PC-3 (cell line): ENCODE measurements at regions not wholly inside any gene's neighbourhood (a gene's known extent, or its start where the extent isn't known, plus 50 kb on each side); places are given as distances from the start of the nearest gene placed in this dataset.

Experiments
- ATAC-seq: fragments of 200-7000 bp; cut with Tn5 transposase; 2 replicates; pipeline ENCODE4 v1.9.1; 2020; ENCODE audit warnings: mild to moderate bottlenecking, moderate library complexity
- BruUV-seq: library from RNA; stranded (reverse); fragments of 400-500 nt; replicated peaks from 2 replicates; lab custom pipeline; 2021; lab: Mats Ljungman, UMichigan
- CTCF ChIA-PET: fragments of 300-600 bp; sonication (Branson Sonifier 250); formaldehyde crosslinking; loops from one replicate; lab custom pipeline; 2022; ENCODE audit warnings: antibody characterized with exemption; lab: Charles Lee
- POLR2A ChIA-PET: fragments of 300-600 bp; sonication (Branson Sonifier 250); formaldehyde crosslinking; loops from one replicate; lab custom pipeline; 2022; ENCODE audit warnings: antibody characterized with exemption; ENCODE audit not compliant: unreplicated experiment; lab: Charles Lee
- DNase-seq: peaks from one replicate; pipeline ENCODE4 v3.0.0-alpha.2; 2015
- H2AFZ ChIP-seq: fragments of 300-600 bp; sonication (generic); 2 replicates; pipeline ENCODE4 v1.6.0; 2016; ENCODE audit warnings: antibody characterized with exemption, low read length
- H3F3A ChIP-seq: fragments of 300-600 bp; sonication (generic); one replicate; pipeline ENCODE4 v1.6.0; 2017; ENCODE audit warnings: antibody characterized with exemption, low read length, control low read depth, mild to moderate bottlenecking; ENCODE audit not compliant: unreplicated experiment
- H3K27ac ChIP-seq: fragments of 300-600 bp; sonication (generic); 2 replicates; pipeline ENCODE4 v1.5.1; 2016; ENCODE audit warnings: mild to moderate bottlenecking, low read length
- H3K27me3 ChIP-seq: fragments of 300-600 bp; sonication (generic); 2 replicates; pipeline ENCODE4 v1.6.1; 2016; ENCODE audit warnings: low read length, mixed read lengths
- H3K36me3 ChIP-seq: fragments of 300-600 bp; sonication (generic); 2 replicates; pipeline ENCODE4 v1.6.1; 2016; ENCODE audit warnings: low read depth, mixed run types, low read length, mixed read lengths
- H3K4me1 ChIP-seq: fragments of 300-600 bp; sonication (generic); 2 replicates; pipeline ENCODE4 v1.5.1; 2016; ENCODE audit warnings: low read length; ENCODE audit not compliant: insufficient read depth
- H3K4me2 ChIP-seq: fragments of 300-600 bp; sonication (generic); 2 replicates; pipeline ENCODE4 v1.6.0; 2016; ENCODE audit warnings: low read length
- H3K4me3 ChIP-seq: fragments of 300-600 bp; sonication (generic); 2 replicates; pipeline ENCODE4 v1.5.1; 2016; ENCODE audit warnings: mild to moderate bottlenecking, low read length, mixed read lengths
- H3K79me2 ChIP-seq: fragments of 300-600 bp; sonication (generic); 2 replicates; pipeline ENCODE4 v1.6.1; 2017; ENCODE audit warnings: low read length, mixed read lengths
- H3K9ac ChIP-seq: fragments of 300-600 bp; sonication (generic); 2 replicates; pipeline ENCODE4 v1.6.0; 2016; ENCODE audit warnings: mild to moderate bottlenecking, low read length
- H3K9me2 ChIP-seq: fragments of 300-600 bp; sonication (generic); replicated peaks from 2 replicates; pipeline ENCODE4 v1.6.1; 2016; ENCODE audit warnings: mixed run types, low read length, mixed read lengths
- H3K9me3 ChIP-seq: fragments of 300-600 bp; sonication (generic); 2 replicates; pipeline ENCODE4 v1.6.1; 2016; ENCODE audit warnings: low read length, mixed read lengths
- H4K20me1 ChIP-seq: fragments of 300-600 bp; sonication (generic); 2 replicates; pipeline ENCODE4 v1.6.1; 2016; ENCODE audit warnings: low read length, mixed read lengths
- EZH2 ChIP-seq: fragments of 300-600 bp; sonication (generic); IDR thresholded peaks from one replicate; pipeline ENCODE4 v1.6.1; 2017; ENCODE audit warnings: antibody characterized with exemption, mild to moderate bottlenecking, low read length; ENCODE audit not compliant: unreplicated experiment
- EZH2phosphoT487 ChIP-seq: fragments of 300-600 bp; sonication (generic); IDR thresholded peaks from 2 replicates; pipeline ENCODE4 v1.6.1; 2018; ENCODE audit warnings: mild to moderate bottlenecking, antibody characterized with exemption, low read length, borderline replicate concordance
- intact Hi-C: fragments of 100-400 bp; cut with micrococcal nuclease; formaldehyde crosslinking; loops from 2 replicates; pipeline ENCODE4 v1.9.0; 2023
- TF ChIP-seq, protein P1 (sequence below): fragments of 300-600 bp; sonication (generic); conservative IDR thresholded peaks from 2 replicates; pipeline ENCODE4 v1.5.1; 2017; ENCODE audit warnings: antibody characterized with exemption, low read depth, mild to moderate bottlenecking, low read length

DNA sequence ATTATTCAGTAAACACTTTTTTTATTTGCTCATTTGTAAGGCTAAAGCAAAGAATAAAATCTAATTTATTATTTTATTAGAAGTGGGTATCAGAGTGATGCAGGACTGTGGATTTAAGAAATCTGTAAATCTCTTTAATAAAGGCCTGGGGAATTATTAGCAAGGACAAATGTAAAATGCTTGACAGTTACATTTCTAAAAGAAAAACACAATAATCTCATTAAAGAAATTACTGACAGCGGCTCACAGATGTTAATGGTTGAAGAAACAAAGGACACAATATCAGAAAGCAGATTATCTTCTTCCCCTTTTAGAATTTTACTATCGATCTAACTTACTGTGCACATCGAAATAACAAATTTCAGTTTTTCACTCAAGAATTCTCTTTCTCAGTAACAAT lies 262.1 kb upstream of the MEIS2 start:
- H3K4me3 ChIP-seq = no peak overlapping the region
- DNase-seq (no peak), ATAC-seq (no peak)
- H3K4me2 ChIP-seq = no peak overlapping the region
- no peaks in the 10 kb centered on the region for H3K9me2 ChIP-seq
- H3K9ac ChIP-seq = no peak overlapping the region
- TF ChIP-seq EZH2 = no peak
- TF ChIP-seq, protein P1, sequence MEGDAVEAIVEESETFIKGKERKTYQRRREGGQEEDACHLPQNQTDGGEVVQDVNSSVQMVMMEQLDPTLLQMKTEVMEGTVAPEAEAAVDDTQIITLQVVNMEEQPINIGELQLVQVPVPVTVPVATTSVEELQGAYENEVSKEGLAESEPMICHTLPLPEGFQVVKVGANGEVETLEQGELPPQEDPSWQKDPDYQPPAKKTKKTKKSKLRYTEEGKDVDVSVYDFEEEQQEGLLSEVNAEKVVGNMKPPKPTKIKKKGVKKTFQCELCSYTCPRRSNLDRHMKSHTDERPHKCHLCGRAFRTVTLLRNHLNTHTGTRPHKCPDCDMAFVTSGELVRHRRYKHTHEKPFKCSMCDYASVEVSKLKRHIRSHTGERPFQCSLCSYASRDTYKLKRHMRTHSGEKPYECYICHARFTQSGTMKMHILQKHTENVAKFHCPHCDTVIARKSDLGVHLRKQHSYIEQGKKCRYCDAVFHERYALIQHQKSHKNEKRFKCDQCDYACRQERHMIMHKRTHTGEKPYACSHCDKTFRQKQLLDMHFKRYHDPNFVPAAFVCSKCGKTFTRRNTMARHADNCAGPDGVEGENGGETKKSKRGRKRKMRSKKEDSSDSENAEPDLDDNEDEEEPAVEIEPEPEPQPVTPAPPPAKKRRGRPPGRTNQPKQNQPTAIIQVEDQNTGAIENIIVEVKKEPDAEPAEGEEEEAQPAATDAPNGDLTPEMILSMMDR = no peak
- no peak for TF ChIP-seq EZH2phosphoT487
- H3K4me1 ChIP-seq = no peaks in the 10 kb centered on the region
- H3K9me3 ChIP-seq = no peaks in the 10 kb centered on the region
- CTCF ChIA-PET = no interaction called here
- POLR2A ChIA-PET = no interaction called here
- H3K79me2 ChIP-seq = no peaks in the 10 kb centered on the region
- no peaks in the 10 kb centered on the region for H3F3A ChIP-seq
- no peak overlapping the region for H2AFZ ChIP-seq
- no TSS peak for BruUV-seq
- intact Hi-C loops = no loop called here
- H3K36me3 ChIP-seq = no peaks in the 10 kb centered on the region
- no peaks in the 10 kb centered on the region for H4K20me1 ChIP-seq
- H3K27ac ChIP-seq = no peak overlapping the region
- H3K27me3 ChIP-seq = peaks cover 89% of the 10 kb centered on the region

DNA sequence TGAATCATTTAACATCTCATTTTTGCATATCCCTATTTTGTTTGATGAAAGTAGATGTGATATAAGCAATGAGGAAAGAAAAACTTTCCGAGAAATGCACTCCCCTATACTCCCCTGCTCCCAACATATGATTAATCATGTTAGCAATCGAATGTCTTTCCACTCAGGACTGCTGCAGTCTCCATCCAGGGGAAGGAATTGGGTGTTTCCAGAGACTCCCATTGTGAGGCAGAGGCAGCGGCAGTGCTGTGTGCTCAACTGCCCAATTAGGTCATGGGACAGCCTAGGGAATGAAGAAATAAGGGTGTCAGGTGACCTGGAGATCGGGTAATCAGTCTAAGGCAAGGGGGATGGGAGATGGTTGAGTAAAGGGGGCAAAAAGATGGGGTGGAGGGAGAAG lies 268.6 kb upstream of the MEIS2 start:
- no peaks in the 10 kb centered on the region for H3K36me3 ChIP-seq
- no peak overlapping the region for H3K27ac ChIP-seq
- no peaks in the 10 kb centered on the region for H4K20me1 ChIP-seq
- CTCF ChIA-PET = no interaction called here
- H3K4me3 ChIP-seq = no peak overlapping the region
- no peaks in the 10 kb centered on the region for H3K9me2 ChIP-seq
- H3K4me2 ChIP-seq = no peak overlapping the region
- no peaks in the 10 kb centered on the region for H3K9me3 ChIP-seq
- no peak overlapping the region for H2AFZ ChIP-seq
- intact Hi-C loops = no loop called here
- H3K4me1 ChIP-seq = no peaks in the 10 kb centered on the region
- DNase-seq (no peak), ATAC-seq (no peak)
- POLR2A ChIA-PET = no interaction called here
- TF ChIP-seq EZH2 (no peak), EZH2phosphoT487 (no peak)
- TF ChIP-seq, protein P1 = no peak
- peaks cover 77% of the 10 kb centered on the region for H3K27me3 ChIP-seq
- no peaks in the 10 kb centered on the region for H3K79me2 ChIP-seq
- BruUV-seq = no TSS peak
- no peak overlapping the region for H3K9ac ChIP-seq
- H3F3A ChIP-seq = no peaks in the 10 kb centered on the region

DNA sequence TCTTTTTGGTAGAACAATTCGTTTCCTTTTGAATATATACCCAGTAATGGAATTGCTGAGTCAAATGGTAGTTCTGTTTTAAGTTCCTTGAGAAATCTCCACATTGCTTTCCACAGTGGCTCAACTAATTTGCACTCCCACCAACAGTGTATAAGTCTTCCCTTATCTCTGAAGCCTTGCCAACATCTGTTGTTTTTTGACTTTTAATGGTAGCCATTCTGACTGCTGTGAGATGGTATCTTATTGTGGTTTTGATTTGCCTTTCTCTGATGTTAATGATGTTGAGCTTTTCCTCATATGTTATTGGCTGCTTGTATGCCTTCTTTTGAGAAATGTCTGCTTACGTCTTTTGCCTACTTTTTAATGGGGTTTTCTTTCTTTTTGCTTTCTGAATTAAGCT lies 270.6 kb upstream of the MEIS2 start:
- Histone ChIP-seq H3K36me3 (no peaks in the 10 kb centered on the region), H3K9ac (no peak overlapping the region), H3K27me3 (peaks cover 79% of the 10 kb centered on the region), H3K4me2 (no peak overlapping the region), H4K20me1 (no peaks in the 10 kb centered on the region), H3K4me1 (no peaks in the 10 kb centered on the region), H3K4me3 (no peak overlapping the region), H2AFZ (no peak overlapping the region), H3K27ac (no peak overlapping the region), H3K9me2 (no peaks in the 10 kb centered on the region), H3K9me3 (no peaks in the 10 kb centered on the region), H3F3A (no peaks in the 10 kb centered on the region), H3K79me2 (no peaks in the 10 kb centered on the region)
- intact Hi-C loops = no loop called here
- DNase-seq (no peak), ATAC-seq (no peak)
- BruUV-seq = no TSS peak
- POLR2A ChIA-PET = no interaction called here
- TF ChIP-seq EZH2phosphoT487 (no peak), EZH2 (no peak)
- TF ChIP-seq, protein P1 = no peak
- CTCF ChIA-PET = no interaction called here
